Thyroid gland (tissue), 4 donors: ENCODE measurements at regions not wholly inside any gene's neighbourhood (a gene's known extent, or its start where the extent isn't known, plus 50 kb on each side); places are given as distances from the start of the nearest gene placed in this dataset.
"Not testable (repeated sequence)": the region's sequence is repeated elsewhere in the genome, so short reads cannot be mapped to it uniquely, and the experiment has no call there.

Source experiments
- DNase-seq, 2 donors: peaks; one replicate each; pipeline ENCODE4 v3.0.0-alpha.2; 2019
- H3K27ac ChIP-seq, 3 donors: fragments of 200-600 bp; sonication (generic); 1 replicate in 2 of 3; 2 replicates in 1 of 3; pipeline ENCODE4 v1.5.1; 2016 to 2019; ENCODE audit warnings: mild to moderate bottlenecking in 1 of 3, moderate library complexity in 1 of 3
- H3K27me3 ChIP-seq: fragments of 200-600 bp; sonication (generic); one replicate; pipeline ENCODE4 v1.5.1; 2019
- H3K36me3 ChIP-seq, 2 donors: fragments of 200-600 bp; sonication (generic); one replicate each; pipeline ENCODE4 v1.5.1; 2016 to 2019
- H3K4me1 ChIP-seq, 2 donors: fragments of 200-600 bp; sonication (generic); one replicate each; pipeline ENCODE4 v1.5.1; 2017 to 2019
- H3K4me3 ChIP-seq, 3 donors: fragments of 200-600 bp; sonication (generic); replicated peaks in 1 of 3; 1 replicate in 2 of 3; 2 replicates in 1 of 3; pipeline ENCODE4 v1.5.1; 2016; ENCODE audit warnings: mild to moderate bottlenecking in 1 of 3
- H3K9me3 ChIP-seq: fragments of 200-600 bp; sonication (generic); one replicate; pipeline ENCODE4 v1.5.1; 2017
- WGBS, 2 donors: methylation state at CpG; one replicate each; pipeline ENCODE4 v1.1.5; 2017; 5-methylcytosine and 5-hydroxymethylcytosine counted together
- intact Hi-C: fragments of 100-400 bp; cut with DNase I; formaldehyde crosslinking; loops from one replicate; pipeline ENCODE4 v1.15.1; 2023
- TF ChIP-seq, protein P1 (sequence below), 6 experiments: fragments of 200-600 bp in 3 of 6; fragments of 450-650 bp in 3 of 6; sonication (generic) in 3 of 6; IDR thresholded peaks; one replicate each; pipeline ENCODE4 v1.5.1; 2016 to 2019; ENCODE audit warnings: antibody characterized with exemption in 6 of 6, mild to moderate bottlenecking in 2 of 6, inconsistent platforms in 1 of 6, moderate library complexity in 1 of 6

DNA sequence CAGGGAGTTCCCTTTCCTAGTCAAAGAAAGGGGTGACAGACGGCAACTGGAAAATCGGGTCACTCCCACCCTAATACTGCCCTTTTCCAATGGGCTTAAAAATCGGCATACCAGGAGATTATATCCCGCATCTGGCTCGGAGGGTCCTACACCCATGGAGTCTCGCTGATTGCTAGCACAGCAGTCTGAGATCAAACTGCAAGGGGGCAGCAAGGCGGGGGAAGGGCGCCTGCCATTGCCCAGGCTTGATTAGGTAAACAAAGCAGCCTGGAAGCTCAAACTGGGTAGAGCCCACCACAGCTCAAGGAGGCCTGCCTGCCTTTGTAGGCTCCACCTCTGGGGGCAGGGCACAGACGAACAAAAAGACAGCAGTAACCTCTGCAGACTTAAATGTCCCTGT, 831.3 kb downstream of the TTLL7 start:
- H3K36me3 ChIP-seq, H3K4me1 ChIP-seq, H3K9me3 ChIP-seq, H3K4me3 ChIP-seq, DNase-seq, H3K27ac ChIP-seq, intact Hi-C loops, H3K27me3 ChIP-seq: not testable (repeated sequence)
- WGBS, 2 donors: 85 to 87% methylated on average over 7 to 8 of the region's 9 CpGs

DNA sequence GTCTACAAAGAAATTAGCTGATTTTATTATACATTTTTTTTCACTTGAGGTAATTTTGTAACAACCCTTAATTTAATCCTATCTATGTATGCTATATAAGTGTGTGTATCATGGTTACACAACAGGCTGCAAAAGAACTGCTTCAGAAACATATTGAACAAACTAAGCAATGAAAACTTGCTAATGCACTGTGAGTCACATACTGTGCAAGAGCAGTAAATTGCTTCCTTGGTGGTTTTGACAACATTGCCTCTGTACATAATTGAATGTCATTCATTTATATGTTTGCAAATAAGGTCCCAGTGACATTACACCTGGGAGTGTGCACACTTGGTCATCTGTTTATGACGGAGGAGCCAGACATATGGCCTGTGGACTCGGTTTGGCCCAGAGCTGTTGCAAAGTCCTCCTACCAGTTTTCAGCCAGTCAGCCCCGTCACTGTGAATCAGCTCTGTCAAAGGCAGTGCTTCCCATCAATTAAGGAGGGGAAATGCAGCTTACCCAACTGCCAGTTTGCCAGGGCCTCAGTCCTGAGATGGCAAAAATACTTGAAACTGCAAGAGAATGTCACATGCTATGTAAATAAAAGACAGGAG, 835.0 kb downstream of the TTLL7 start:
- H3K27ac ChIP-seq, H3K27me3 ChIP-seq, DNase-seq, H3K4me1 ChIP-seq, intact Hi-C loops, H3K4me3 ChIP-seq, H3K9me3 ChIP-seq, H3K36me3 ChIP-seq: not testable (repeated sequence)
- 88 to 96% methylated on average over 3 of the region's 3 CpGs for WGBS, 2 donors

DNA sequence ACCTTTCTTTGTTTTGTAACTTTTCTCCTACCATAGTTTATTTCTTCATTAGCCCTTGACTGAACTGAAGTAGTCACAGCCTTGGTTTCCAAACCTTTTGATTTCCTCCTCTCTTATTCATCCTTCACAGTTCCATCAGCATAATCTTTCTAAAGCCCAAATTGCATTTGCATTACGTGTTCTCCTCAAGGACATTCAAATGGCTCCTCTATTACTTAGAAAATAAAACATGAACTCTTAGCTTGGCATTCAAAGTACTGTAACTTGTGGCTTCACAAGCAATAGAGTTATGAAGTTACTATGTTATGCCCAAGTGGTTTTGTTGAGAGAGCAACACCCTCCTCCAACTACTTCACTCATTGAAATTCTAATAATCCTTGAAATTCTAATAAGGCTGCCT, 840.0 kb downstream of the TTLL7 start:
- H3K27ac ChIP-seq, intact Hi-C loops, H3K4me1 ChIP-seq, H3K27me3 ChIP-seq, H3K36me3 ChIP-seq, H3K9me3 ChIP-seq, DNase-seq, H3K4me3 ChIP-seq: not testable (repeated sequence)
- WGBS, 2 donors: no CpG with 5 or more reads among the region's 1 CpG

DNA sequence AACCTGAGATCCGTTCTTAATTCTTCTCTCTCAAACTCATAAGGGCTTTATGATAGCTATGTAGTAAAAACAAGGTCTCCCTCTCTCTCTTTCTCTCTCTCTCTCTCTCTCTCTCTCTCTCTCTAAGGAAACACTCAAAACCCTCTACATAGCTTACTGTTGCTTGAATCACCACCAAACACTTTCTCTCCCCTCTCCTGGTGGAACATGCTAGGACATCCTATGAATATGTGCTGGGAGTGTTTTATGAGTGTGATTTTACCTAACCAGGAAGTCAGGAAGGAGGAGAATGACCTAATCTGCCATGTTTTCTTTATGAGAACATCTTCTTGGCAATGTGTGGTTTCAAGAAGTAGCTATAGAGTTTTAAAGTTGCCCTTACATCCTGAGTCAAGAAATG, 844.6 kb downstream of the TTLL7 start:
- H3K9me3 ChIP-seq, intact Hi-C loops, H3K36me3 ChIP-seq, H3K4me3 ChIP-seq, H3K27ac ChIP-seq, DNase-seq, H3K4me1 ChIP-seq, H3K27me3 ChIP-seq: not testable (repeated sequence)
- 24 to 41% methylated on average over 1 of the region's 1 CpG for WGBS, 2 donors
- TF ChIP-seq, protein P1, sequence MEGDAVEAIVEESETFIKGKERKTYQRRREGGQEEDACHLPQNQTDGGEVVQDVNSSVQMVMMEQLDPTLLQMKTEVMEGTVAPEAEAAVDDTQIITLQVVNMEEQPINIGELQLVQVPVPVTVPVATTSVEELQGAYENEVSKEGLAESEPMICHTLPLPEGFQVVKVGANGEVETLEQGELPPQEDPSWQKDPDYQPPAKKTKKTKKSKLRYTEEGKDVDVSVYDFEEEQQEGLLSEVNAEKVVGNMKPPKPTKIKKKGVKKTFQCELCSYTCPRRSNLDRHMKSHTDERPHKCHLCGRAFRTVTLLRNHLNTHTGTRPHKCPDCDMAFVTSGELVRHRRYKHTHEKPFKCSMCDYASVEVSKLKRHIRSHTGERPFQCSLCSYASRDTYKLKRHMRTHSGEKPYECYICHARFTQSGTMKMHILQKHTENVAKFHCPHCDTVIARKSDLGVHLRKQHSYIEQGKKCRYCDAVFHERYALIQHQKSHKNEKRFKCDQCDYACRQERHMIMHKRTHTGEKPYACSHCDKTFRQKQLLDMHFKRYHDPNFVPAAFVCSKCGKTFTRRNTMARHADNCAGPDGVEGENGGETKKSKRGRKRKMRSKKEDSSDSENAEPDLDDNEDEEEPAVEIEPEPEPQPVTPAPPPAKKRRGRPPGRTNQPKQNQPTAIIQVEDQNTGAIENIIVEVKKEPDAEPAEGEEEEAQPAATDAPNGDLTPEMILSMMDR (IDR thresholded peaks at IDR 0.05): peak in 2 of 6 experiments; percentile 18 to 37

DNA sequence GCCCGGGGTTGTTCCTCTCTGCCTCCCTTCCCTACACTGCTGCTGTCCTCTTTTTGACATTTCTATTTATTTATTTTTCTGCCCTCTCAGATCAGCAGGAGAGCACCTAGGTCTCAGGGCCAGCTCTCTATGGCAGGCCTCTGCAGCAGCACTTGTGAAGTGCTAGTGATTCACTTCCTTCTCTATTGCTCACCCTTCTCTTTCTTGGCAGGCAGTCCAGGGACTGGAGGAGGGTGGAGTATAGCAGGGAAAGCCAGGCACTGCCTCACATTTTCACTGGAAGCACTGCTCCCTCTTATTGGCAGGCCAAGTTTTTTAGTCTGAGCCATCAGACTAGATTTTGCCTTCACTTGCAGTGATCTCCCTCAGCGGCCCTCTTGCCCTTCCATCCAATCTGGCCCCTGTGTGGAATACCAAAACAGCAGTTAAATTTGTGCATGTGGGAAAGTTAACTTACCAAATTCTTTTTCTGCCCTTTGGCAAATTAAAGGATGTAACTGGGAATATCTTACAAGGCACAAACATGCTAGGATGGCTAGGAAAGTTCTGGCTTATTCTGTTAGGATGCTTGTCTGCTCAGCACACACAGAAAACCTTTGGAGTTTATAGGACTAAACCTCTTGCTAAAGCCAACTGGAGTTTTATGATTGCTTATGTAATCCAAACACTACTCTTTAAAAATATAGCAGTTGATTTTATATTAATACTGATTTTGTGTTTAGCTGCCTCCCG, 847.6 kb downstream of the TTLL7 start:
- DNase-seq: peak; percentile 81 to 87
- H3K4me3 ChIP-seq, H3K9me3 ChIP-seq, H3K4me1 ChIP-seq, intact Hi-C loops, H3K27me3 ChIP-seq, H3K36me3 ChIP-seq: not testable (repeated sequence)
- 38 to 40% methylated on average over 2 to 3 of the region's 3 CpGs for WGBS, 2 donors
- peak overlapping the region in 2 of 3 donors; percentile 52 to 63 for H3K27ac ChIP-seq

DNA sequence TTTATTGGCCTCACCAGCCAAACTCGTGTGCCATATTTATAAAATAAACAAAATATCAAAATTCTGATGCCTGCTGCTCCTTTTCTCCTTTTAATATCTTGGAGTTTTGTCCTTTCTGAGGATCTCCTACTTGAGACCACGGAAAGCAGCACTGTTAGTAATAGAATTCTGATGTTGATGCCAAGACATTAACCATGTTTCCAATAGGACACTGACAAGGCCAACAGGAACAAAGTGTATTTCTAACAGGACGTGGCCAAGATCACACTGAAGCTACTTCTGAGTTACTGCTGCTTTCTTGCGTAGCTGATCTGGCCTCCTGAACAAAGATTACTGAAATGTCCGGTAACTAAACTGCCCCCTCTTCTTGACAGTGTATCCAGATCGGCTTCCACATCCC, 848.5 kb downstream of the TTLL7 start:
- peak in 1 of 2 donors; percentile 5 for DNase-seq
- H3K27me3 ChIP-seq, H3K4me3 ChIP-seq, H3K4me1 ChIP-seq, intact Hi-C loops, H3K9me3 ChIP-seq, H3K36me3 ChIP-seq: not testable (repeated sequence)
- 71 to 77% methylated on average over 6 of the region's 6 CpGs for WGBS, 2 donors
- H3K27ac ChIP-seq: peak overlapping the region in 1 of 3 donors; percentile 52

DNA sequence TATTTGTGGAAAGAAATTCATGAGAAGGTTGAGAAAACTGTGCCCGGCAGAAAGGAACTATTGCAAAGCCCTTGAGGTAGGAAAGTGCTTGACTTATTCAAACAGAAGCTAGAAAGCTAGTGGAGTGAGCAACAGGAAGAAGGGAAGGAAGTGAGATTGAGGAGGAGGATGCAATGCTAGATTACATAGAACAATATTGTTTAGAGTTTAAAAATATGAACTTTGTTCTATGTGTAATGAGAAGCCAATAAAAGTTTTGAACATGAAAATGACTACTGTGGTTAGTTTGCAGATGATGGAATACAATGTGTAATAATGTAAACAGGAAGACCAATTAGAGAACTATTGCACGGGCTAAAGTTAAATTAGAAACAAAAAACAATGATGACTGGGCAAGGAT, 853.1 kb downstream of the TTLL7 start:
- intact Hi-C loops, H3K4me3 ChIP-seq, H3K4me1 ChIP-seq, H3K27ac ChIP-seq, H3K36me3 ChIP-seq, H3K27me3 ChIP-seq, H3K9me3 ChIP-seq, DNase-seq: not testable (repeated sequence)
- whole genome bisulfite sequencing, 2 donors: 62 to 63% methylated on average over 1 to 2 of the region's 2 CpGs

DNA sequence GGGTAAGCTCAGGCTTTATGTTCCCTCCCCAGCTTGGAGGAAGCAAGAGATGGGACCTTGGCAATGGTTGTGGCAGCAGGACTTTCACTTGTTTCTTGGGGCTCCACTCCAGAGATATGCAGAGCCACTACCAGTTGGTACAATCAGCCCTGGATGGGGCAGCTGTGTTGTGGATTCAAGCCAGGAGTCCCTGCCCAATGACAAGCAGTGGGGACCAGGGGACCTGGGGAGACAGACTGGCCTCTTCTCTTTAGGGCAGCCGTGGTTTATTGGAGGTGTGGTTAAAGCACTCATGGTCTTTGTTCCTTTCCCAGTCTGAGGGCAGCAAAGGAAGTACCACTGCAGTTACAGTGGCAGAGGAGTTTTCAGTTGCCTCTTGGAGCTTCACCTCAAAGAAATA, 856.1 kb downstream of the TTLL7 start:
- 75% methylated on average over 1 of the region's 1 CpG; no CpG with 5 or more reads in 1 of the 2 donors for WGBS, 2 donors

DNA sequence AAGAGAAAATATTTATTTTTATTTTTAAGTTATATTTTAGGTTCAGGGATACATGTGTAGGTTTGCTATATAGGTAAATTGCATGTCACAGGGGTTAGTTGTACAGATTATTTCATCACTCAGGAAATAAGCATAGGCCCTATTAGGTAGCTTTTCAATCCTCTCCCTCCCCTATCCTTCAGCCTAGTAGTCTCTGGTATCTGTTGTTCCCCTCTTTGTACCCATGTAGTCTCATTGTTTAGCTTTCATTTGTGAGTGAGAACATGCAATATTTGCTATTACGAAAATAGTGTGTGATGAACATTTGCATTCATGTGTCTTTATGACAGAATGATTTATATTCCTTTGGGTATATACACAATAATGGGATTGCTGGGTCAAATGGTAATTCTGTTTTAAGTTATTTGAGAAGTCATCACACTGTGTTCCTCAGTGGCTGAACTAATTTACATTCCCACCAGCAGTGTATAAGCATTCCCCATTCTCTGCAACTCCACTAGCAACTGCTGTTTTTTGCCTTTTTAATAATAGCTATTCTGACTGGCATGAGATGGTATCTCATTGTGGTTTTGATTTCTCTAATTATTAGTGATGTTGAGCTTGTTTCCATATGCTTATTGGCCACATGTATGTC, 863.3 kb downstream of the TTLL7 start:
- H3K4me3 ChIP-seq, H3K27ac ChIP-seq, H3K9me3 ChIP-seq, H3K4me1 ChIP-seq, H3K27me3 ChIP-seq, DNase-seq, intact Hi-C loops, H3K36me3 ChIP-seq: not testable (repeated sequence)
- WGBS, 2 donors: 80 to 97% methylated on average over 1 of the region's 1 CpG

More for the DNA sequence above, 856.1 kb downstream of the TTLL7 start:
- intact Hi-C loops, H3K27ac ChIP-seq, H3K4me1 ChIP-seq, H3K9me3 ChIP-seq, H3K27me3 ChIP-seq, H3K36me3 ChIP-seq, H3K4me3 ChIP-seq, DNase-seq: not testable (repeated sequence)

DNA sequence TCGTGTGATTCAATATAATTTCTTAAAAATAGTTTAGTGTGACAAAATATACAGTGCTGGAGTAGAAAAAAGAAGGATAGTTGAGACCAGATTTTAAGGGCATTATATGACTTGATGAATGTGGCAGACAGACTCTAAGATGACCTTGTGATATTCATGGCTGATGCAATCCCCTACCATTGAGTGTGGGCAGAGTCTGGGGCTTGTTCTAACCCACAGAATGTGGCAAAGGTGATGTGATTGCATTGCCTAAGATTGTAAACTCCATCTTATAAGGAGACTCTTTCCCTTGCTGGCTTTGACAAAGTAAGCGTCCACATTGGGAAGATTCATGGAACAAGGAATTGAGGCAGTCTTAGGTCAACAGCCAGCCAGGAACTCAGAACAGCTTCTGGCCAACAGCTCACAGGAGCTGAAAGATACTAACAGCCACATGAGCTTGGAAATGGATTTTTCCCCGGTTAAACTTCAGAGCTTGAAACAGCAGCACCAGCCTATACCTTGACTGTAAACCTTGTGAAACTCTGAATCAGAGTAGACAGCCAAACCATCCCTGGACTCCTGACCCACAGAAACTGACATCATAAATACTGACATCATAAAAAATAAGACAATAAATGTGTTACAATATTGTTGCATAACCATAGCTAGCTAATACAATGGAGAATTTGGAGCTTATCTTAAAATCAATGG, 864.5 kb downstream of the TTLL7 start:
- H3K36me3 ChIP-seq, H3K27ac ChIP-seq, intact Hi-C loops, DNase-seq, H3K4me3 ChIP-seq, H3K9me3 ChIP-seq, H3K4me1 ChIP-seq, H3K27me3 ChIP-seq: not testable (repeated sequence)
- 88 to 89% methylated on average over 2 of the region's 3 CpGs for WGBS, 2 donors
